GM12878 (cell line): ENCODE measurements at regions not wholly inside any gene's neighbourhood (a gene's known extent, or its start where the extent isn't known, plus 50 kb on each side); places are given as distances from the start of the nearest gene placed in this dataset.

ENCODE experiments used
- ATAC-seq: fragments of 200-7000 bp; cut with Tn5 transposase; 3 replicates; pipeline ENCODE4 v1.9.1; 2020; ENCODE audit warnings: mild to moderate bottlenecking, moderate library complexity
- BruUV-seq: library from RNA; stranded (reverse); fragments of 400-500 nt; replicated peaks from 2 replicates; lab custom pipeline; 2021; lab: Mats Ljungman, UMichigan
- CTCF ChIA-PET: fragments of 300-600 bp; sonication (Branson Sonifier 250); formaldehyde crosslinking; extraction: SDS; loops from one replicate; lab custom pipeline; 2021; ENCODE audit warnings: inconsistent platforms; lab: Yijun Ruan, JAX
- POLR2A ChIA-PET: fragments of 350-600 bp; formaldehyde crosslinking; extraction: SDS; loops from one replicate; lab custom pipeline; 2021; ENCODE audit warnings: inconsistent platforms; lab: Charles Lee
- RAD21 ChIA-PET: fragments of 300-600 bp; sonication (Branson Sonifier 250); formaldehyde crosslinking; loops from one replicate; lab custom pipeline; 2023; ENCODE audit warnings: antibody characterized with exemption; ENCODE audit not compliant: unreplicated experiment; lab: Charles Lee
- SMC1A ChIA-PET: fragments of 300-600 bp; sonication (Branson Sonifier 250); formaldehyde crosslinking; loops from one replicate; lab custom pipeline; 2023; ENCODE audit not compliant: unreplicated experiment, uncharacterized antibody; lab: Charles Lee
- DNase-seq: peaks from one replicate; pipeline ENCODE4 v3.0.0-alpha.2; 2011; ENCODE audit warnings: low read depth, low spot score
- FAIRE-seq: peaks from 3 replicates; lab custom pipeline; 2011; peaks lifted over from hg19 to GRCh38; lab: Jason Lieb, UNC
- H2AFZ ChIP-seq: 2 replicates; pipeline ENCODE4 v1.6.0; 2011; ENCODE audit warnings: low read depth, low read length, control low read depth; ENCODE audit not compliant: control insufficient read depth
- H3K27ac ChIP-seq: 2 replicates; pipeline ENCODE4 v1.5.1; 2011; ENCODE audit warnings: control low read depth; ENCODE audit not compliant: control insufficient read depth, insufficient read depth
- H3K27me3 ChIP-seq, 2 experiments: replicated peaks in 1 of 2; 2 replicates each; pipeline versions ENCODE4 v1.6.0 to v1.6.1; 2011; ENCODE audit warnings: low read length in 1 of 2; ENCODE audit not compliant: control insufficient read depth in 2 of 2, insufficient read depth in 2 of 2
- H3K36me3 ChIP-seq, 2 experiments: 2 replicates each; pipeline ENCODE4 v1.5.1; 2011; ENCODE audit warnings: low read length in 1 of 2; ENCODE audit not compliant: control insufficient read depth in 2 of 2, insufficient read depth in 2 of 2
- H3K4me1 ChIP-seq: 2 replicates; pipeline ENCODE4 v1.6.1; 2011; ENCODE audit warnings: mild to moderate bottlenecking, low read length, moderate library complexity, mixed read lengths; ENCODE audit not compliant: control insufficient read depth, insufficient read depth
- H3K4me2 ChIP-seq: 2 replicates; pipeline ENCODE4 v1.6.0; 2011; ENCODE audit warnings: control low read depth; ENCODE audit not compliant: control insufficient read depth, insufficient read depth
- H3K4me3 ChIP-seq: fragments of 200-600 bp; sonication (generic); 2 replicates; pipeline ENCODE4 v1.5.1; 2016
- H3K79me2 ChIP-seq: 2 replicates; pipeline ENCODE4 v1.6.0; 2011; ENCODE audit warnings: low read length; ENCODE audit not compliant: control insufficient read depth, insufficient read depth
- H3K9ac ChIP-seq: 2 replicates; pipeline ENCODE4 v1.8.0; 2011; ENCODE audit warnings: low read length, control low read depth, mixed read lengths; ENCODE audit not compliant: control insufficient read depth, insufficient read depth
- H3K9me3 ChIP-seq: replicated peaks from 3 replicates; pipeline ENCODE4 v1.5.1; 2011; ENCODE audit warnings: mild to moderate bottlenecking, low read length; ENCODE audit not compliant: control insufficient read depth, insufficient read depth
- H4K20me1 ChIP-seq: 2 replicates; pipeline ENCODE4 v1.6.0; 2011; ENCODE audit not compliant: control insufficient read depth, insufficient read depth
- BMI1 ChIP-seq: fragments of 450-650 bp; IDR thresholded peaks from 2 replicates; pipeline ENCODE4 v1.6.1; 2016; ENCODE audit warnings: mild to moderate bottlenecking, moderate library complexity, borderline replicate concordance
- CBX5 ChIP-seq: sonication (generic); IDR thresholded peaks from 2 replicates; pipeline ENCODE4 v1.6.1; 2016; ENCODE audit warnings: low read depth, moderate library complexity, mild to moderate bottlenecking, inconsistent platforms
- EGR1 ChIP-seq, 2 experiments: IDR thresholded peaks; 1 replicate in 1 of 2; 2 replicates in 1 of 2; pipeline ENCODE4 v1.6.1; 2011 to 2012; ENCODE audit warnings: low read depth in 2 of 2, low read length in 2 of 2, borderline replicate concordance in 1 of 2, mild to moderate bottlenecking in 1 of 2, moderate library complexity in 1 of 2
- ESRRA ChIP-seq: IDR thresholded peaks from 2 replicates; pipeline ENCODE4 v1.6.1; 2012; ENCODE audit warnings: mild to moderate bottlenecking, low read length, improper control_type of control experiment
- ETV6 ChIP-seq, 2 experiments: fragments of 450-650 bp in 1 of 2; IDR thresholded peaks in 1 of 2; conservative IDR thresholded peaks in 1 of 2; 2 replicates each; pipeline ENCODE4 v1.6.1; 2014; ENCODE audit warnings: antibody characterized with exemption in 1 of 2, borderline replicate concordance in 1 of 2, low read depth in 1 of 2, mild to moderate bottlenecking in 1 of 2, moderate library complexity in 1 of 2
- FOXM1 ChIP-seq: IDR thresholded peaks from 2 replicates; pipeline ENCODE4 v1.6.1; 2012; ENCODE audit warnings: low read depth, mild to moderate bottlenecking, inconsistent platforms, low read length, moderate library complexity
- IKZF2 ChIP-seq, 2 experiments: fragments of 450-650 bp; IDR thresholded peaks; 2 replicates each; pipeline ENCODE4 v1.6.1; 2017; ENCODE audit warnings: mild to moderate bottlenecking in 2 of 2, moderate library complexity in 2 of 2
- IRF5 ChIP-seq: fragments of 450-650 bp; IDR thresholded peaks from 2 replicates; pipeline ENCODE4 v1.6.1; 2017; ENCODE audit warnings: borderline replicate concordance
- MAX ChIP-seq: IDR thresholded peaks from 2 replicates; pipeline ENCODE4 v1.6.1; 2012; ENCODE audit warnings: low read depth, low read length, improper control_type of control experiment
- POU2F2 ChIP-seq: IDR thresholded peaks from 3 replicates; pipeline ENCODE4 v1.6.1; 2011; ENCODE audit warnings: low read depth, mild to moderate bottlenecking, low read length, borderline replicate concordance
- in situ Hi-C: fragments of 300-500 bp; cut with MboI; formaldehyde crosslinking; loops from 9 replicates; pipeline ENCODE4 v1.14.3; 2018; ENCODE audit warnings: mixed read lengths
- intact Hi-C: fragments of 100-400 bp; cut with micrococcal nuclease; formaldehyde crosslinking; loops from one replicate; pipeline ENCODE4 v1.14.2; 2022; ENCODE audit not compliant: unreplicated experiment

GRCh38 chr10:94091649-94092048 is 97.9 kb downstream of the PLCE1 start:
- H3K9me3 ChIP-seq, result no peaks in the 10 kb centered on the region
- no peaks in the 10 kb centered on the region for H4K20me1 ChIP-seq
- peaks cover 0 to 2% of the 10 kb centered on the region in 2 experiments; a peak in 3 of 4 replicates for H3K27me3 ChIP-seq
- no peak for FAIRE-seq
- RAD21 ChIA-PET, result no interaction called here
- intact Hi-C loops, result no loop called here
- no peaks in the 10 kb centered on the region for H3K79me2 ChIP-seq
- no peaks in the 10 kb centered on the region for H3K4me1 ChIP-seq
- ATAC-seq, result no peak
- POLR2A ChIA-PET, result no interaction called here
- H3K4me2 ChIP-seq, result no peak overlapping the region
- TF ChIP-seq FOXM1 (no peak), EGR1 (IDR thresholded peaks at IDR 0.05; ENCODE audit: borderline replicate concordance in 1 of 2, low read depth in 2 of 2, low read length in 2 of 2) (no peak), IRF5 (no peak), POU2F2 (no peak), ESRRA (no peak), BMI1 (no peak), CBX5 (no peak), IKZF2 (IDR thresholded peaks at IDR 0.05) (no peak), ETV6 (conservative IDR thresholded peaks at IDR 0.05 in 1 of 2, IDR thresholded peaks at IDR 0.05 in 1 of 2; ENCODE audit: borderline replicate concordance in 1 of 2, low read depth in 1 of 2) (no peak), MAX (no peak)
- BruUV-seq, result no TSS peak
- no peak overlapping the region for H2AFZ ChIP-seq
- H3K36me3 ChIP-seq, result no peaks in the 10 kb centered on the region
- no peak overlapping the region for H3K4me3 ChIP-seq
- in situ Hi-C loops, result no loop called here
- no peak for DNase-seq
- SMC1A ChIA-PET, result no interaction called here
- H3K9ac ChIP-seq, result no peak overlapping the region
- no peak overlapping the region for H3K27ac ChIP-seq
- CTCF ChIA-PET, result no interaction called here
